GM12892 (cell line): ENCODE measurements at regions not wholly inside any gene's neighbourhood (a gene's known extent, or its start where the extent isn't known, plus 50 kb on each side); places are given as distances from the start of the nearest gene placed in this dataset.

Experiments
- POLR2A ChIP-seq: IDR thresholded peaks from 2 replicates; pipeline ENCODE4 v1.6.1; 2011; ENCODE audit warnings: low read depth, low read length, control low read depth
- POLR2AphosphoS5 ChIP-seq: IDR thresholded peaks from 2 replicates; pipeline ENCODE4 v1.6.1; 2011; ENCODE audit warnings: low read depth, low read length, control low read depth
- TAF1 ChIP-seq: IDR thresholded peaks from 2 replicates; pipeline ENCODE4 v1.6.1; 2011; ENCODE audit warnings: low read depth, mild to moderate bottlenecking, control low read depth, low read length, borderline replicate concordance

DNA sequence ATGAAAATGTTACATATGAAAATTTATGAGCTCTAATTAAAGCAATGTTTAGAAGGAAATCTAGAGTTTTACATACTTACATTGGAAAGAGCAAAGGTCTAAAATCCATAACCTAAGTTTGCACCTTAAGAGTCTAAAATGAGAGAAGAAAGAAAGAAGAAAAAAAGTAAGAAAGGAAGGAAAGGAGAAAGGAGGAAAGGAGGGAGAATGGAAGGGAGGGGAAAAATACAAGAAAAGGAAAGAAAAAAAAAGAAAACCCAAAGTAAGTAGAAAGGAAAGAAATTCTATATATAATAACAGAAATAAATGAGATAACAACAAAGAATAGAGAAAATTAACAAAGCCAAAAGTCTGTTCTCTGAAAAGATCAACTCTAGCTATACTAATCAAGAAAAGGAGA is 122.6 kb downstream of the BCL2L11 start:
- TF ChIP-seq POLR2A = no peak
- TF ChIP-seq TAF1 = no peak
- no peak for TF ChIP-seq POLR2AphosphoS5
